Panc1 (cell line): ENCODE measurements at regions not wholly inside any gene's neighbourhood (a gene's known extent, or its start where the extent isn't known, plus 50 kb on each side); places are given as distances from the start of the nearest gene placed in this dataset.

Source experiments
- ATAC-seq: fragments of 200-7000 bp; cut with Tn5 transposase; 2 replicates; pipeline ENCODE4 v1.9.1; 2020; ENCODE audit warnings: mild to moderate bottlenecking, moderate library complexity
- BruUV-seq: library from RNA; stranded (reverse); fragments of 400-500 nt; replicated peaks from 2 replicates; lab custom pipeline; 2021; lab: Mats Ljungman, UMichigan
- CTCF ChIA-PET: fragments of 300-600 bp; sonication (Branson Sonifier 250); formaldehyde crosslinking; loops from one replicate; lab custom pipeline; 2022; ENCODE audit warnings: antibody characterized with exemption; lab: Charles Lee
- POLR2A ChIA-PET: fragments of 300-600 bp; sonication (Branson Sonifier 250); formaldehyde crosslinking; loops from one replicate; lab custom pipeline; 2022; ENCODE audit warnings: antibody characterized with exemption; lab: Charles Lee
- DNase-seq: peaks from one replicate; pipeline ENCODE4 v3.0.0-alpha.2; 2010; ENCODE audit warnings: low read depth, low spot score
- H3K27ac ChIP-seq: 2 replicates; pipeline ENCODE4 v1.5.1; 2011; ENCODE audit warnings: mild to moderate bottlenecking, low read length, inconsistent platforms
- H3K27me3 ChIP-seq: fragments of 200-500 bp; sonication (Bioruptor generic); 2 replicates; pipeline ENCODE4 v1.6.0; 2014; ENCODE audit warnings: low read length, inconsistent platforms; ENCODE audit not compliant: control insufficient read depth, insufficient read depth
- H3K36me3 ChIP-seq: fragments of 200-500 bp; sonication (Bioruptor generic); 2 replicates; pipeline ENCODE4 v1.5.1; 2014; ENCODE audit warnings: inconsistent platforms, mild to moderate bottlenecking, low read length, moderate library complexity; ENCODE audit not compliant: control insufficient read depth, insufficient read depth
- H3K4me1 ChIP-seq: 2 replicates; pipeline ENCODE4 v1.5.1; 2011; ENCODE audit warnings: inconsistent platforms, mild to moderate bottlenecking, low read length, moderate library complexity; ENCODE audit not compliant: control insufficient read depth, insufficient read depth
- H3K4me3 ChIP-seq, 2 experiments: 2 replicates each; pipeline ENCODE4 v1.5.1; 2011 to 2012; ENCODE audit warnings: low read depth in 2 of 2, low read length in 2 of 2, mild to moderate bottlenecking in 2 of 2, inconsistent platforms in 1 of 2, moderate library complexity in 1 of 2
- H3K9me3 ChIP-seq: fragments of 200-500 bp; sonication (Bioruptor generic); 2 replicates; pipeline ENCODE4 v1.5.1; 2014; ENCODE audit warnings: low read depth, mild to moderate bottlenecking, inconsistent platforms, low read length, moderate library complexity; ENCODE audit not compliant: control insufficient read depth, insufficient read depth
- CTCF ChIP-seq: fragments of 450-650 bp; IDR thresholded peaks from 2 replicates; pipeline ENCODE4 v1.5.1; 2017; ENCODE audit warnings: mild to moderate bottlenecking
- POLR2AphosphoS5 ChIP-seq: IDR thresholded peaks from 2 replicates; pipeline ENCODE4 v1.6.1; 2012; ENCODE audit warnings: mild to moderate bottlenecking, low read depth, low read length, moderate library complexity
- REST ChIP-seq, 2 experiments: IDR thresholded peaks; 2 replicates each; pipeline ENCODE4 v1.6.1; 2011 to 2012; ENCODE audit warnings: low read depth in 2 of 2, control low read depth in 1 of 2, low read length in 1 of 2, mild to moderate bottlenecking in 1 of 2, moderate library complexity in 1 of 2; ENCODE audit not compliant: insufficient read depth in 1 of 2
- SIN3A ChIP-seq: IDR thresholded peaks from 2 replicates; pipeline ENCODE4 v1.6.1; 2012; ENCODE audit warnings: low read depth, mild to moderate bottlenecking, low read length, moderate library complexity, borderline replicate concordance; ENCODE audit not compliant: insufficient read depth
- TCF7L2 ChIP-seq: IDR thresholded peaks from 2 replicates; pipeline ENCODE4 v1.6.1; 2011; ENCODE audit warnings: mild to moderate bottlenecking, low read depth, low read length, inconsistent platforms
- in situ Hi-C: cut with HindIII; loops from 2 replicates; pipeline ENCODE4 v1.10.0; 2016; ENCODE audit warnings: low sequenced_read_pairs, low pct_unique_long_range_greater_than_20kb
- intact Hi-C: fragments of 100-400 bp; cut with micrococcal nuclease; formaldehyde crosslinking; loops from one replicate; pipeline ENCODE4 v1.10.0; 2022; ENCODE audit not compliant: unreplicated experiment

GRCh38 chr7:41465571-41465970 lies 237.3 kb downstream of the INHBA start:
- H3K4me3 ChIP-seq = no peak overlapping the region
- in situ Hi-C loops = no loop called here
- ChIA-PET POLR2A (no interaction called here), CTCF (no interaction called here)
- BruUV-seq = no TSS peak
- intact Hi-C loops = no loop called here
- H3K27me3 ChIP-seq = no peaks in the 10 kb centered on the region
- H3K36me3 ChIP-seq = no peaks in the 10 kb centered on the region
- no peak for DNase-seq
- no peak overlapping the region for H3K27ac ChIP-seq
- no peaks in the 10 kb centered on the region for H3K4me1 ChIP-seq
- H3K9me3 ChIP-seq = no peaks in the 10 kb centered on the region
- TF ChIP-seq REST (IDR thresholded peaks at IDR 0.05; ENCODE audit: insufficient read depth in 1 of 2, low read depth in 2 of 2, low read length in 1 of 2) (no peak), CTCF (no peak), SIN3A (no peak), TCF7L2 (no peak), POLR2AphosphoS5 (no peak)
- no peak for ATAC-seq

DNA sequence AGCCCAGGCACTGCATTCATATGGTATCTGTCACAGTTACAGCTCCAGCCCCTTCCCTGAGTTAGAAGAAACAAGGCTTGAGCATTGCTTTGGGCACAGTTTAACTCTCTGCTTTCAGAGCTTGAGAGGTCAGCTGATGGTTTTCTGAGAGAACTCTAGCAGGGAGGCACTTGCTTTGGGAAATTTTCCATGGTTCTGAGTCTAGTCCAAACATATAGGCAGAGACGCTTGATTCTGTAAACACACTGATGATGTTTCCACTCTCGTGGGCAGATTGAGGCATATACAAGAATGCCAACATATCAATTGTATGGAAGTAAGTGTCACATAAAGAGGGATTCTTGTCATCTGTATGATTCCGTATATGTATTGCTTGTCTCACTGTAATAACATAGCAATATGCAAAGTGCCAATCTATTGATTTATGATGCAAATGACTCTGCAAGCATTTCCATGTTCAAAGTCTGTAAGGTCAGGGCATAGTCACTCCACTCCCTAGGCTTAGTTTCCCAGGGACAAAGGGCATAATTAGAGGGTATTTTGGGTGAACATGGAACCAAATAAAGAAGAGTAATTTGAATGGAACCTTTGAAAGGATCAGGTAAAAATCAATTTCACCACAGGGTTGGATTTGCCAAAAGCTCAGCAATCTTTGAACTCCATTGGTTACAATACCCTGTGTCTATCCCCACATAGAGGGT lies 239.0 kb downstream of the INHBA start:
- Histone ChIP-seq H3K27me3 (no peaks in the 10 kb centered on the region), H3K9me3 (no peaks in the 10 kb centered on the region), H3K36me3 (no peaks in the 10 kb centered on the region), H3K27ac (no peak overlapping the region), H3K4me3 (no peak overlapping the region), H3K4me1 (no peaks in the 10 kb centered on the region)
- no peak for DNase-seq
- ChIA-PET POLR2A (no interaction called here), CTCF (no interaction called here)
- no peak for ATAC-seq
- BruUV-seq = no TSS peak
- in situ Hi-C loops = no loop called here
- intact Hi-C loops = no loop called here
- TF ChIP-seq CTCF (no peak), REST (IDR thresholded peaks at IDR 0.05; ENCODE audit: insufficient read depth in 1 of 2, low read depth in 2 of 2, low read length in 1 of 2) (no peak)
